HG02943 (cell line): ENCODE measurements at regions not wholly inside any gene's neighbourhood (a gene's known extent, or its start where the extent isn't known, plus 50 kb on each side); places are given as distances from the start of the nearest gene placed in this dataset.
"Not testable (repeated sequence)": the region's sequence is repeated elsewhere in the genome, so short reads cannot be mapped to it uniquely, and the experiment has no call there.

Source experiments
- ATAC-seq: cut with Tn5 transposase; IDR thresholded peaks from one replicate; pipeline ENCODE4 v1.9.1; 2021; ENCODE audit warnings: mild to moderate bottlenecking, low read depth, moderate library complexity; ENCODE audit not compliant: unreplicated experiment

DNA sequence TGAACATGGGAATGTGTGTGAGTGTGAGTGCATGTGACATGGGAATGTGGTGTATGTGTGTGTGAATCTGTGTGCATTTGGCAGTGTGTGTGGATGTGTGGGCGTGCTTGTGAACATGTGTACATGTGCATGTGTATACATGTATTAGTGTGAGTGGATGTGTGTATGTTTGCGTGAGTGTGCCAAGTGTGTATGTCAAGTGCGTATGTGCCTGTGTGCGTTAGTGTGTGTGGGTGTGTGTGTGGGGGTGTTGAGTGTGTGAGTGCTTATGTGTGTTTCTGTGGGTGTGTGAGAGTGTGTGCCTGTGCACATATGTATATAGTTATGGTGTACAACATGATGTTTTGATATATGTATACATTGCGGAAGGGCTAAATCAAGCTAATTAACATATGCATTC lies 244.3 kb downstream of the GADD45G start:
- no peak for ATAC-seq

DNA sequence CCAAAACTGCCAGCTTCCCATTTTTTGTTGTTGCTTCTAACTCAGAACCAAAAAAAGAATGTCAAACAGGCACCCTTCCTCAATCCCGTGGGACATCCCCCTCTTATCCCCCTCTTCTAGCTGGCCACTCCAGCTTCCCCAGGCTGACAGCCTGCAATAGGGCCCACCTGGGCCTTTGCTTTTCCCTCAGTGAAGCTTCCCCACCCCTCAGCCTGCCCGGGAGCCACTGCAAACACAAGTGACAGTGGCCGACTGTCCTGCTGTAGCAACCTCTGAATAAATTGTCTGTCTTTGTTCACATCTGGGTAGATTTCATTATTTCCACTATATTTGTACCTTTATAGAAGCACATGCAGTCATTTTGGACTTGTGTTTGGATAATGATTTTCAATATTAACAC lies 245.3 kb downstream of the GADD45G start:
- ATAC-seq, result no peak

- ATAC-seq, result no peak
Measured at GRCh38 chr9:89850631-89851325, 246.0 kb downstream of the GADD45G start.

DNA sequence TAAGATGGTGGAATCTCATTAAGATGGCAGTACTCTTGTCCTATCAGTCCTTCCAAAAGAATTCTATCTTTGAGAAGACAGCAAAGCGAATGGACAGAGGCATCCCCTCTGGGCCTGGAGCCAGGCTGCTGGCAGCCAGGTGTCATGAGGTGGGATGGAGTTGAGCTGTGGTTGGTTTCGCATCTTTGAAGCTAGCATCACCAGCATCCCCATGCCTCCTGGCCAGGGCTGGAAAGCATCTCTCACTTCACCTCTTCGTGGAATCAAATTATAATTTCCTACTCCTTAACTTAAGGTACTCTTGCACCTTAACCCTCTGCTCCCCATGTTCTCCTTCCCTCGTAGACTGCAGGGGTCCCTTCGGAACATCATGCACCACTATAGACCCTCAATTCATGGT lies 248.3 kb downstream of the GADD45G start:
- ATAC-seq, result no peak

DNA sequence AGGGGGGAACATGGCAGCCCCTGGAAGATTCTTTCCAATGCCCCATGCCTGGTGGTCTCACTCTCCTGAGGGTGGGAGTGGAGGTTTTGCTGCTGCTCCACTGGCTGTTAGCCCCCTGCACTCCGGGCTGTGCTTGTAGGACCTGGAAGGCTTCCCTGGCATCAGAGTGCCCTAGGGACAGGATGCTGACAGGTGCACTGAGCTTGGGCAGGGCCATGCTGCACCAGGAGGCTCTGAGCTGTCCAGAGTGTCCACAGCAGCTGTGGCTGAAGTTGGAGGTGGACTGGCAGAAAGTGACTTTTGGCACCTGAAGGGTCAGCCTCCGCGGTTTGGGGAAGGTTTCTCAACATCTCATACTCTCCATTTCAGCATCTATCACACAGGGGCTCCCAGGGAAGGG lies 249.1 kb downstream of the GADD45G start:
- ATAC-seq, result no peak

GRCh38 chr9:89854715-89855475 lies 250.1 kb downstream of the GADD45G start:
- no peak for ATAC-seq

DNA sequence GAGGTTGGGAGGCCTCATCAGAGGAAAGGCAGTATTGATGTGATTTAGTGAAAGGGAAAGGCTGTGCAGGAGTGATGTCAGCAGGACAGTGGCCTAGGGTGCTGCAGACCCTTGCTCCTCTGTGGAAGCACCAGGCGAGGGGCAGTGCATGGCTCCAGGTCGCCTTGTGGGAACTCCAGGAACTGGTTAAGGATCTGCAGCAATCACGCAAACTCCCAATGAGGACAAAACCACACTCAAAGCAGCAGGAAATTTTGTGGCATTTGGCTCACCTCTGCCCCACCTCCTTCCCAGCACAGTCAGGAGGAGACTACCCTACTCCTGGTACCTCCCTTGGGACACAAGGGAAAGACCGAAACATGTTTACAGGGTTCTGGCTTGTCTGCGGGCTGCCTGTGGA lies 251.5 kb downstream of the GADD45G start:
- ATAC-seq, result not testable (repeated sequence)

- ATAC-seq, result not testable (repeated sequence)
Measured at GRCh38 chr9:89856950-89857349, 252.1 kb downstream of the GADD45G start.

DNA sequence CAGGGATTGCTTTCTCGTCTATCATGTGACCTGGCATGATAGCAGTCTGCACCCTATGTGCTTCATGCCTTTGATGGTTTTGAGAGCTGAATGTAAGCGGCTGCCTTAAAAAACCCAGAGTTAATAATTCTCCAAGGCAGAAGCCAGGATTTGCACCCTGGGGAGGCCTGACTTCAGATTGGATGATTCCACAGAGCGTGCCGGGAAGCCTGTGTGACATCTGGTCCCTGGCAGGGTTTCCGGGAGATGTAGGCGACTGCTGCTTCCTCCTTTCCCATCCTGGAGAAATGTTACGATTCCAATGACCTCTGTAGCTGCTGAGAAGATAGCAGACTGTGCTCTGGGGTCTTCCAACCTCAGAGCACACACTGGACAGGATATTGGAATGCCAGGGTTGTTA lies 255.0 kb downstream of the GADD45G start:
- not testable (repeated sequence) for ATAC-seq

GRCh38 chr9:89861371-89861770 lies 256.6 kb downstream of the GADD45G start:
- ATAC-seq, result not testable (repeated sequence)

GRCh38 chr9:89862316-89862715 lies 257.5 kb downstream of the GADD45G start:
- no peak for ATAC-seq

- no peak for ATAC-seq
Measured at GRCh38 chr9:89863141-89863540, 258.3 kb downstream of the GADD45G start.

GRCh38 chr9:89863837-89864236 lies 259.0 kb downstream of the GADD45G start:
- no peak for ATAC-seq

DNA sequence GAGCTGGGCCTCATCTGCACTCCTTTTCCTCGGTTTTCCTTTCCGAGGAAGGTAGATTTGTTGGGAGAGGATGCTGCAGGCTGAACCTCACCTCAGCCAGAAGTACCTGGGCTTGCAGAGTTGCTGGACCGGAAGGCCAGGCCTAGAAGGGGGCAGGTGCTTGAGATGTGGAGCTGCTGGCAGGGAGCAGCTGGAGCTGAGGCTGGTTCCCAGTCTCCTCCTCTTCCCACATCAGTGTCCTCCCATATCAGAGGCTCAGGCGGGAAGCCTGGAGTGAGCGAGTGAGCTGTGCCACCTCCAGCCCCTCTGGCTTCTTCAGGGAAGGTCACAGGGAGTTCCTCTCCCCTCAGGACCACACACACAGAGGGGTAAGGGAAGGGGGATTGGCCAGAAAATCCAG lies 259.4 kb downstream of the GADD45G start:
- ATAC-seq, result no peak

- ATAC-seq, result no peak
Measured at GRCh38 chr9:89864731-89865130, 259.9 kb downstream of the GADD45G start.

- no peak for ATAC-seq
Measured at GRCh38 chr9:89865357-89865756, 260.5 kb downstream of the GADD45G start.

DNA sequence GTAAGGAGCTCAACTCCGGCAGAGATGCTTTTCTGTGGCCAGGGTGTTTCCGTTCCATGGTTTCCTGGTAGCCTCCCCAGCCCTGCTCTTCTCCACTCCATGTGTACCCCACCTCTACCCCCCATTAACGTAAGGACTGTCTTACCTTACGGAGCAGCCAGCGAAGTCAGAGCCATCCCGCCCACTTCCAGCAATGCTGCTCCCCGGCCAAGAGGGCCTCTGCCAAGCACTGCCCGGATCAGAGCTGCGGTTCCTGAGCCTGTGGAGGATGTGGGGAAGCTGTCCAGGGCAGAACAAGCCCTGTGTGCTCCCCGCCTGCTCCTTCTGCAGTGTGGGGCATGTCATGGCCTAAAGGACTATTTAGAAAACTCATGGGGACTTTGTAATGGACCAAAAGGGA lies 261.2 kb downstream of the GADD45G start:
- no peak for ATAC-seq

DNA sequence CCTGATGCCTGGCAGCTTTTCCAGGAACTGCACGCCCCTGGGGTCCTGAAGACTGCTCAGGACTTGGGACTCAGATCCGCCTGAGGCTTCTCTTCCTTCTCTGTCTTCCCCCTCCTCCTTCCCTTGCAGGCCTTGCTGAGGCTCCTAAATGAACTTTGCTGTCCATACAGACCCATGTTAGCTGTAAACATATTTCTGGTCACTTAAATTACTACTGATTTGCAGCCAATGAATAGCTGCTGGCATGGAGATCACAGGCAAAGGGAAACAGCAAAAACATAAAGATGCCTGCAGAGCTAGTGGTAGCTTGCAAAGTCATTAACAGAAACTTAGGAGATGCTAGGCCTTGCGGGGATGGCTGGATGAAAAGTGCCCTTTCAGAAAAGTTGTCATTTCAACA lies 261.9 kb downstream of the GADD45G start:
- ATAC-seq, result no peak

DNA sequence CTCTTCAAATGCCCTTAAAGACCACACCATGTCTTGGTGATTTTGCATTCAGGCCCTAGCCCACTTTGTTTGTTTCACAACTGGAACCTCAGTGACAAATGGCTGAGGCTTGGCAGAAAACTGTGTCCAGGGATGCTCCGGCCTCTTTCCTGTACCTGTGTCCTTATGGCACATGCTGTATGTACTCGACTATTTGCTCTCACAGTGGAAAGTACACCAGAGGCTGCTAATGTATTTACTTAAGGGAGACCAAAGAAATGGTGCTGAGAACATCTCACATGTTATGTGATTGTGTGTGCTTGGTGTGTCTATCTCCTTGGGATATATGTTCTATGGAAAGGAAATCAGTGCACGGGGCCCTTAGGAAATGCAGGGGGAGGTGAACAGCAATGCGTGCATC lies 263.3 kb downstream of the GADD45G start:
- no peak for ATAC-seq

- ATAC-seq, result no peak
Measured at GRCh38 chr9:89869793-89870580, 265.2 kb downstream of the GADD45G start.

- no peak for ATAC-seq
Measured at GRCh38 chr9:89871871-89872331, 267.1 kb downstream of the GADD45G start.
